ENCODE measurements at regions not wholly inside any gene's neighbourhood (a gene's known extent, or its start where the extent isn't known, plus 50 kb on each side); places are given as distances from the start of the nearest gene placed in this dataset.

DNA sequence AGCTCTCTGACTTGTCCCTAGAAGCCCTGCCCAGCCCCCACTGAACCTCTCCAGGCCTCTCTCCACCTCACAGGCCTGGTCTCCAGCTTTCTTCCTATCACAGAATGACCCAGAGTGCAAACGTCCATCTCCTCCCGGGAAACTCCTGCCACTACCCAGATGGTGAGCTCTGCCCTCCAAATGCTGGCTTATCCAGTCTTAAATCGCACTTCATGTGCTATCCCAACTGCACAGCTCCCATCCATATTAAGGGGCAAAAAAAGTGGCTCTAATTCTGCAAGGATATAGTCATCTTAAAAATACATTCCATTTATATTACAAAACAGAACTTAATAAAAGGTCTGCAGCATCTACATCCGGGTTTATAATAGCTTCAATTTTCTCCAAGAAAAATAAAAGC, 70.8 kb upstream of the CDC42EP3 start:
- TF ChIP-seq YY1 (IDR thresholded peaks at IDR 0.05; ENCODE audit: insufficient read depth, insufficient read length), result no peak
- no peak for TF ChIP-seq ZNF274 (IDR thresholded peaks at IDR 0.05; ENCODE audit: low read depth, low read length)

All from NT2/D1 (cell line).